GM21529 (cell line): ENCODE measurements at regions not wholly inside any gene's neighbourhood (a gene's known extent, or its start where the extent isn't known, plus 50 kb on each side); places are given as distances from the start of the nearest gene placed in this dataset.
"Not testable (repeated sequence)": the region's sequence is repeated elsewhere in the genome, so short reads cannot be mapped to it uniquely, and the experiment has no call there.

Source experiments
- ATAC-seq: cut with Tn5 transposase; IDR thresholded peaks from one replicate; pipeline ENCODE4 v1.9.1; 2021; ENCODE audit not compliant: unreplicated experiment

DNA sequence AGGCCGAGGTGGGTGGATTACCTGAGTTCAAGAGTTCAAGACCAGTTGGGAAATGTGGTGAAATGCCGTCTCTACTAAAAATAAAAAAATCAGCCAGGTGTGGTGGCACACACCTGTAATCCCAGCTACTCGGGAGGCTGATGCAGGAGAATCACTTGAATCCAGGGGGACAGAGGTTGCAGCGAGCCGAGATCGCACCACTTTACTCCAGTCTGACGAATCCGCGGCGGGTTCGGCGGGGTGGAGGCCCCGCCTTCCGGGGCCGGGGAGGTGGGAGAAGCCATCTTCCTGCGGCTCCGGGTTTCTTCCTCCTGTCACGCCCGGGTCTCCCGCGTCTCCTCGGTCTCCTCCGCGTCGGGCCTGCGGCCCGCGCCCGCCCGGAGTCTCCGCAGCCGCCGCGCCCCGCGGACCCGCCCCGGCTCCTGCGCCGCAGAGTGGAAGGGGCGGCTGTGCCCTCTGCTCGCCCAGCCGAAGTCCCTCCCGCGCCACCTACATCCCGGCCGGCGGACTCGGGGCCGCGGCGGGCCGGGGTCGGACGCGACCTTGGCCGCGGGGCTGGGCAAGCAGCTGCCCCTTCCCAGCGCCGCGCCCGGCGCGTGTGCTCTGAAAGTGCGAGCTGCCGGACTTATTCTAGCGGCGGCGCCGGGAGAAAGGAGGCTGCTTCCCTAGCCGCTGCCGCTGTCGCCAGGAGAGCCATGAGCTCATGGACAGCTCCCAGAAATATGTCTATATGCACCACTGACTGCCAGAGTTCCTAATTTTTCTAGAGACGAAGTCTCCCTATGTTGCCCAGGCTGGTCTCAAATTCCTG lies 97.2 kb downstream of the LAT start:
- ATAC-seq = not testable (repeated sequence)

- ATAC-seq = peak; percentile 84
Observed at GRCh38 chr16:29074554-29075402, 89.9 kb downstream of the LAT start.

DNA sequence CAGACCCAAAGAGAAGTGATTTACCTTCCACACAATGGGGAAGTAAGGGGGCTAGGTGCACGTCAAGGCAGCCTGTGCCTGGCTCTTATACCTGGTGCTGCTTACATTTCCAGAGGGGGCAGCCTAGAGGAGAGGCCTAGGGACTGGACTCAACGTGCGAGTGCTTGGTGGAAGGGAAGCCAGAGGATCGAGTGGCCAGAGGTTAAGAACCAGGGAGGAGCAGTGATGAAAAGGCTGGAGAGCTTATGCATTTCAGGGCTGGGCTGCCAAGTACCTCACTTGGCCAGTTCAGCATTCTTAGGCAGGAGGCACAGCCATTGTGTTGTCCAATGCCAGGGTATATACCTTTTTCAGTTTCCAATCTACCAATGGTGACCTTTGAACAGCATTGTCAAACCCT lies 77.4 kb downstream of the LAT start:
- not testable (repeated sequence) for ATAC-seq

- not testable (repeated sequence) for ATAC-seq
Observed at GRCh38 chr16:29061467-29061921, 76.6 kb downstream of the LAT start.

DNA sequence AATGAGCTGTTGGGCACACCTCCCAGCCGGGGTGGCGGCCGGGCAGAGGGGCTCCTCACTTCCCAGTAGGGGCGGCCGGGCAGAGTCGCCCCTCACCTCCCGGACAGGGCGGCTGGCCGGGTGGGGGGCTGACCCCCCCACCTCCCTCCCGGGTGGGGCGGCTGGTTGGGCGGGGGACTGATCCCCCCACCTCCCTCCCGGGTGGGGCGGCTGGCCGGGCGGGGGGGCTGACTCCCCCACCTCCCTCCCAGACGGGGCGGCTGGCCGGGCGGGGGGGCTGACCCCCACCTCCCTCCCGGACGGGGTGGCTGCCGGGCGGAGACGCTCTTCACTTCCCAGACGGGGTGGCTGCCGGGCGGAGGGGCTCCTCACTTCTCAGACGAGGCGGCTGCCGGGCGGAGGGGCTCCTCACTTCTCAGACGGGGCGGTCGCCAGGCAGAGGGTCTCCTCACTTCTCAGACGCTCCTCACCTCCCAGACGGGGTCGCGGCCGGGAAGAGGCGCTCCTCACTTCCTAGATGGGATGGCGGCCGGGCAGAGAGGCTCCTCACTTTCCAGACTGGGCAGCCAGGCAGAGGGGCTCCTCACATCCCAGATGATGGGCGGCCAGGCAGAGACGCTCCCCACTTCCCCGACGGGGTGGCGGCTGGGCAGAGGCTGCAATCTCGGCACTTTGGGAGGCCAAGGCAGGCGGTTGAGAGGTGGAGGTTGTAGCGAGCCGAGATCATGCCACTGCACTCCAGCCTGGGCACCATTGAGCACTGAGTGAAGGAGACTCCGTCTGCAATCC lies 75.4 kb downstream of the LAT start:
- not testable (repeated sequence) for ATAC-seq

GRCh38 chr16:29059575-29059974 lies 74.7 kb downstream of the LAT start:
- not testable (repeated sequence) for ATAC-seq
